GF-D8 (cell line): ENCODE measurements at regions not wholly inside any gene's neighbourhood (a gene's known extent, or its start where the extent isn't known, plus 50 kb on each side); places are given as distances from the start of the nearest gene placed in this dataset.

Source experiments
- DNase-seq: peaks from one replicate; lab custom pipeline; 2025; lab: John Stamatoyannopoulos, UW

DNA sequence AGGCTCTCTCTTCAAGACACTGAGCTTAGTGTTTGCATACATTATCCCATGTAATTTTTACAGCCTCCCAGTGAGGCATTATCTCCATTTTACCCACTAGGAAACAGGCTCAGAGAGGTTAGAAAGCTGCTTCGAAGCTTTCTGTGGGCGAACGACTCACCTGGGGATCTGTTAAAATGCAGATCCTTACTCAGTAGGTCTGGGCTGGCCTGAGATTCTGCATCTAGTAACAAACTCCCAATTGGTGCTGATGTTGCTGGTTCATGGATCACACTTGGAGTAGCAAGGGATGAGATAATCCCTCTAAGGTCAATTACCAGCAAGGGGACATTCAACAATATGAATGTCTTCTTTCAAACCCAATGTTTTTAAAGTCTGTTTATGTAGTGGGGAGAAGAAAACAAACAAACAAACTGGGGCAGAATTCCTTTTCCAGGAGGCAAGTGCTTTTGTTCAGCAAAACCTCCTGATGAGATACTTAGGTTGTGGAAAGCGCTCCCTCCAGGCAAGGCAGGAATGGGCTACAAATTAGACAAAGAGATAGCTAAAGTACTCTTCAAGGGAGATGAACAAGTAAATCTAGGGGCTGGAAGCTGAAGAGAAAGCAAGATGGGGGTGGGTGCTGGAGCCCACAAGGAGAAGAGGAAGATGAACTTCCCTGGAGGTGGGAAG is 311.9 kb downstream of the SHQ1 start:
- DNase-seq = no peak

GRCh38 chr3:72535772-72536171 is 312.5 kb downstream of the SHQ1 start:
- DNase-seq = no peak

DNA sequence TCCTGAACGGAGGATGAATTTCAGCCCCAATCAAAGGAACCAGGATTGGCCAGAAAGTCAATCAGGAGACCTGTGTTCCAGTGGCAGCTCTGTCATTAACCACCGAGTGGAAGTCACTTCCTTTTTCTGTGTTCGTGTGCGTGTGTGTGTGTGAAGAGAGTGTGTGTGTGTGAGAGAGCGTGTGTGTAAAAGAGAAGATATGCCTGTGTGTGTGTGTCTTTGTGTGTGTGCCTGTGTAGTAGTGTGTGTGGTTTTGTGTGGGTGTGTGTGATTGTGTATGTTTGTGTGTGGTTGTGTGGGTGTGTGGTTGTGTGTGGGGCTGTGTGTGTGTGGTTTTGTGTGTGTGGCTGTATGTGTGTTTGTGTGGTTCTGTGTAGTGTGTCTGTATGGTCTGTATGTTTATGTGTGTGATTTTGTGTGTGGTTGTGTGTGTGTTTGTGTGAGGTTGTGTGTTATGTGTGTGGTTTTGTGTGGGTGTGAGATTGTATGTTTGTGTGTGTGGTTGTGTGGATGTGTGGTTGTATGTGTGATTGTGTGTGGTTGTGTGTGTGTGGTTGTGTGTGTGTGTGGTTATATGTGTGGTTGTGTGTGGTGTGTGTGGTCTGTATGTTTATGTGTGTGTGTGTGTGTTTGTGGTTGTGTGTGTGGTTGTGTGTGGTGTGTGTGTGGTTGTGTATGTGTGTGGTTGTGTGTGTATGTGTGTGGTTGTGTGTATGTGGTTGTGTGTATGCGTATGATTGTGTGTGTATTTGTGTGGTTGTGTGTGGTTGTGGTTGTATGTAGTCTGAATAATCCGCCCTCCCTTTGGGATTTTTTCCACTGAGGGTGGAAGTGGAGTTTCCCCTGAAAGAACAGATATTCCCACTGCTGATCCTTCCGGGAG is 314.4 kb downstream of the SHQ1 start:
- no peak for DNase-seq

DNA sequence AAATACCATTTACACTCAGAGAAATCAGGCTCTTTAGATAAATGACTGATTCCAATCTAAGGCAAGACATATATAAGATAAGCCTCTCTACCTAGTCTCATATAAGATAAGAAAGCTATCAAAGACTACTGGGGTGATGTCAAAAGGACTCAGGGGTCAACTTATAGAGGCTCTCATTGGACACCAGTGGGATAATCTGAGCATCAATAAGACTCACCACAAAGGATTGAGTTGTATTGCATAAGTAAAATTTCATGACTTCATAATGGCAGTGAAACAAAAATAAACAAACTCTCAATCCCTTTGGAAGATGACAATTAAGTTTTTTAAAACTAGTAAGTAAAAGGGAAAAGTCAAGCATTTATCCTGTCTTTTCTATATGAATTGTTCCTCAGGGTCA is 317.8 kb downstream of the SHQ1 start:
- DNase-seq = no peak

DNA sequence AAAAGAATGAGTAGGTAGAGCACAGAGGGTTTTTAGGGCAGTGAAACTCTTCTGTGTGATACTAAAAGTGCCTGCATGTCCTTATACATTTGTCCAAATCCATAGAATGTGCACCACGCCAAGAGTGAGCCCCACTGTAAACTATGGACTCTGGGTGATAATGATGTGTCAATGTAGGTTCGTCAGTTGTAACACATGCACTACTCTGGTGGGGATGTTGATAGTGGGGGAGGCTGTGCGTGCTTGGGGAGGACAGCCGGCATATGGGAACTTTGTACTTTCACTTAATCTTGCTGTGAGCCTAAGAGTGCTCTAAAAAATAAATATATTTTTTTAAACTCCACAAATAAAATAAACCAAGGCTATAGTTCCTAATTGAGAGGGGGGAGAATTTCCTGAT is 319.2 kb downstream of the SHQ1 start:
- no peak for DNase-seq

- peak; percentile 86 for DNase-seq
These were observed 324.7 kb downstream of the SHQ1 start for GRCh38 chr3:72523429-72524151.

- no peak for DNase-seq
These were observed 327.4 kb downstream of the SHQ1 start for GRCh38 chr3:72520690-72521308.

GRCh38 chr3:72519946-72520604 is 328.2 kb downstream of the SHQ1 start:
- no peak for DNase-seq

DNA sequence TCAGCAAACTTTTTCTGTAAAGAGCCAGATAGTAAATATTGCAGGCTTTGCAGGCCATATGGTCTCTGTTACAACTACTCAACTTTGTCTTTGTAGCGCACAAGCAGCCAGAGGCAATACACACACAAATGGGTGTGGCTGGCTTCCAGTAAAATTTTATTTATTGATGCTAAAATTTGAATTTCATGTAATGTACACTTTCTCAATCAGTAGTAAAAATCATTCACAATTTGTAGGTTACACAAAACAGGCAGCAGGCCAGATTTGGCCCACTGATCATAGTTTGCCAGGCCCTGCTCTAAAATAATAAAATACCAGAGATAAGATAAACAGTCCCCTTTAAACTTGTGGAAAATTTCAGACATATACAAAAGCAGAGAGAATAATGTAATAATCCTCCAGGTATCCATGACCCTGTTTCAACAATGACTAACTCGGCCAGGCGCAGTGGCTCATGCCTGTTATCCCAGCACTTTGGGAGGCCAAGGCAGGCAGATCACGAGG is 330.3 kb downstream of the SHQ1 start:
- no peak for DNase-seq

GRCh38 chr3:72517336-72517735 is 330.9 kb downstream of the SHQ1 start:
- no peak for DNase-seq

GRCh38 chr3:72516361-72516760 is 331.9 kb downstream of the SHQ1 start:
- DNase-seq = no peak

- no peak for DNase-seq
These were observed 332.3 kb downstream of the SHQ1 start for GRCh38 chr3:72515941-72516340.

DNA sequence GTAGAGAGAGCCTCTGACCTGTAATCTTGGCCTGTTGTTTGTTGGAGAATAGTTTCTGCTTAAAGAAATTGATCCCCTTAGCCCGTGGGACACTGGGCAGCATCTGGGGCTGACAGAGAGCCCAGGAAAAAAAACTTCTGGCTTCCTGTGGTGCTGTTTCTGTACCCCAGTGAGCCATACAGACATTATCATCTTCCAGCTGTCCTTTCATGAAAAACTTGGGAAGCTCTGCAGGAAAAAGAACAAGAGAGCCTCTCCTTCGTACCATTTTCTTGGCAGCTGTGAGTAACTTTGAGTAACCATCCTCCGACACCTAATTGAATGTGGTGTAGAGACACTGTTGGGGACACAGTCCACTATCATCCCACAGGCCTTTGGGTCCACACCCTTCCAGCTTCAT is 333.0 kb downstream of the SHQ1 start:
- no peak for DNase-seq

- no peak for DNase-seq
These were observed 338.0 kb downstream of the SHQ1 start for GRCh38 chr3:72510247-72510646.

DNA sequence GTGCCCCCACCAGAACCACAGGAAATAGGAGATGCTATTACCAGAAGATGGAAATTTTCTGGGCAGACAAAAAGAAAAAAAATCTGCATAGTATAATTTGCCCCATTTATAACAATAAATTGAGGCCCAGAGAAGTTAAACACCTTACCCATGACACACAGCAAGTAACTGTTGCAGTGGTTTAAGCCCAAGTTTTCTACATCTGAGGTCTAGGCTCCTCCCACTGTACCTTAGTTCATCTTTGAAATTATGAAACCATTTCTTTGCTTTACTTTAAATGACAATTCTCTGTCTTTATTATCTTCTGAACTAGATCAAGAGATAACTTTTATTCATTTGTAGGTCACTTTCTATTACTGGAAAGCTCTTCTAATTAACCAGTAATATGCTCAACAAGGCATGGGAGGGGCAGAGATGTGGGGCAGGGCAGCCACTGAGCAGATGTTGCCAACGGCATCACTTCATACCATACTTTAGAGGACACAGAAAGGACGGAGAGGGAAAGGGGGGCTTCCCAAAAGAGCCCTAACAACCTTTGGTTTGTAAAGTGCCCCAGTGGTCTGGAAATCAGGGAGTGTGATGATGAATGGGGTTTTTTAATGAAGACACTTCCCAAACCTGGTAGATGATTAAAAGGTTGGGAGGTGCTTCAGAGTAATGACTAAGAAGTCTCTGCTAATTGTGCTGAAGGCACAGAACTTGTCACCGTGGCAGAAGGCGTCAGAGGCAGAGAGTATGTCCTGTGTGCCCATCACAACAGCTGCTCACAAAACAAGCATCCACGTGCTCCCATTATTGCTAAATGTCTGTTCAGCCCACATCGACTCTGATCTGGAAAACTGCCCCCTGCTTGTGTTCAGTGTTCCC is 342.5 kb downstream of the SHQ1 start:
- DNase-seq = no peak

DNA sequence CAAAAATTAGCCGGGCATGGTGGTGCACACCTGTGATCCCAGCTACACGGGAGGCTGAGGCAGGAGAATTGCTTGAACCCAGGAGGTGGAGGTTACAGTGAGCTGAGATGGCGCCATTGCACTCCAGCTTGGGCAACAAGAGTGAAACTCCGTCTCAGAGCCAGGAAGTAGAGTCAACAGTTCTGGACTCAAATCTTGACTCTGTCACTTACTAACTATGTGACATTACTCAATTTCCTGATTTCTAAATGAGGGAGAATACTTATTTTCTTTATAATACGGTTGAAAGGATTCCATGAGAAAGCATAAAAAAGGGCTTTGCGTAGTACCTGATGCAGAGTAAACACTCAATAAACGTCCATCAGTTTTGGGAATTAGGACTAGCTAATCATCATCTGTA is 350.7 kb downstream of the SHQ1 start:
- DNase-seq = peak; percentile 24

- DNase-seq = no peak
These were observed 352.1 kb downstream of the SHQ1 start for GRCh38 chr3:72496051-72496670.

DNA sequence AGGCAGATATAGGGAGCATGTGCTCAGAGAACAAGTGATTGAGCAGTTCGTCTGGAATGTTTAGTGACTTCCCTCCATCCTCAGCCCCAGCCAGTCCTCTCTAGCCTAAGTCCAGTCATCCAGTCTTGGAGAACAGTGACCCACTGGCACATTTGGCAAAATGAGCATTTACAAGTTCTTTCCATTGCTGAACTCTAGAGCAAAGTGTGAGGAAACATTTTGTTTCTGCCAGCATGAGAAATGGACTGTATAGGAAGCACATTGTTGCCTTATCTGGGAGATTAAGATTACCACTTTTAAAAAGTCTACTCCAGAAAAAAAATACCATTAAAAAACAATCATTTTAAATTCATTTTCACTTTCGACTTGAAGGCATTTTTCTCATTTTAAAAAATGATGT is 353.6 kb downstream of the SHQ1 start:
- DNase-seq = no peak

- no peak for DNase-seq
These were observed 354.1 kb downstream of the SHQ1 start for GRCh38 chr3:72494130-72494529.

DNA sequence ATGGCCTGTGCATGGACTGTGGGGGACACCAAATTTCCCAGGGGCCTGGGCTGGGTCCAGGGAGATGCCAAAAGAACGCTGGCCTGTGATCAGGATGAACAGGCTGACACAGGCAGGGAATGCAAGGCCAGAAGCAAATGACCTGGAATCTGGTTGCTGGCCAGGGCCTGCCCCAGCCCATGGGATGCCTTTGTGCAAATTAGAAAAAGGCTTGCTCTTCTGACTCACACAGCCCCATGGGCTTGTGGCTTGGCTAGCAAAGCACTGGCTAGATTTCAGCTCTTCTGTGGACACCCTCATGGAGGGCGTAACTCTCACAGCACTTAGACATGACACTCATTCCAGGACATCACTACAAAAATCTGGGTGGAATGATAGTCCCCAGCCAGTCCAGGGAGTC is 356.0 kb downstream of the SHQ1 start:
- no peak for DNase-seq
